GM23338 (cell line): ENCODE measurements at regions not wholly inside any gene's neighbourhood (a gene's known extent, or its start where the extent isn't known, plus 50 kb on each side); places are given as distances from the start of the nearest gene placed in this dataset.
"Not testable (repeated sequence)": the region's sequence is repeated elsewhere in the genome, so short reads cannot be mapped to it uniquely, and the experiment has no call there.

Experiments used
- CREB1 ChIP-seq: fragments of 250-450 bp; sonication (Bioruptor Pico); IDR thresholded peaks from 2 replicates; pipeline ENCODE4 v1.5.0; 2020; ENCODE audit warnings: low read depth, mild to moderate bottlenecking, moderate library complexity
- EZH2 ChIP-seq: fragments of 200-600 bp; sonication (generic); IDR thresholded peaks from one replicate; pipeline ENCODE4 v1.8.0; 2017; ENCODE audit warnings: antibody characterized with exemption, mild to moderate bottlenecking, low read depth; ENCODE audit not compliant: unreplicated experiment
- EZH2phosphoT487 ChIP-seq: fragments of 200-600 bp; sonication (generic); IDR thresholded peaks from one replicate; pipeline ENCODE4 v1.8.1; 2018; ENCODE audit warnings: antibody characterized with exemption; ENCODE audit not compliant: unreplicated experiment
- JUNB ChIP-seq: IDR thresholded peaks from one replicate; pipeline ENCODE4 v1.6.1; 2016; ENCODE audit warnings: antibody characterized with exemption; ENCODE audit not compliant: unreplicated experiment
- NANOG ChIP-seq: IDR thresholded peaks from 2 replicates; pipeline ENCODE4 v1.6.1; 2016; ENCODE audit warnings: antibody characterized with exemption, borderline replicate concordance
- POLR2AphosphoS5 ChIP-seq: IDR thresholded peaks from 2 replicates; pipeline ENCODE4 v1.6.1; 2016; ENCODE audit warnings: antibody characterized with exemption, low read depth
- STAT1 ChIP-seq: IDR thresholded peaks from one replicate; pipeline ENCODE4 v1.6.1; 2016; ENCODE audit warnings: antibody characterized with exemption; ENCODE audit not compliant: unreplicated experiment
- ZNF331 ChIP-seq: fragments of 250-450 bp; sonication (Bioruptor Pico); IDR thresholded peaks from 2 replicates; pipeline ENCODE4 v1.5.0; 2020; ENCODE audit warnings: low read depth, mild to moderate bottlenecking, moderate library complexity
- TF ChIP-seq, protein P1 (sequence below), 2 experiments: fragments of 200-600 bp in 1 of 2; sonication (generic) in 1 of 2; conservative IDR thresholded peaks; 2 replicates each; pipeline versions ENCODE4 v1.5.1 to v1.6.1; 2016 to 2017; ENCODE audit warnings: antibody characterized with exemption in 2 of 2, low read depth in 2 of 2, mild to moderate bottlenecking in 2 of 2, moderate library complexity in 1 of 2
- TF ChIP-seq, protein P2 (sequence below): IDR thresholded peaks from one replicate; pipeline ENCODE4 v1.6.1; 2018; ENCODE audit warnings: antibody characterized with exemption; ENCODE audit not compliant: unreplicated experiment
- TF ChIP-seq, protein P3 (sequence below): fragments of 250-450 bp; sonication (Bioruptor Pico); IDR thresholded peaks from 2 replicates; pipeline ENCODE4 v1.5.0; 2020; ENCODE audit warnings: mild to moderate bottlenecking, moderate library complexity
- TF ChIP-seq, protein P4 (sequence below): IDR thresholded peaks from 2 replicates; pipeline ENCODE4 v1.6.1; 2016; ENCODE audit warnings: antibody characterized with exemption

DNA sequence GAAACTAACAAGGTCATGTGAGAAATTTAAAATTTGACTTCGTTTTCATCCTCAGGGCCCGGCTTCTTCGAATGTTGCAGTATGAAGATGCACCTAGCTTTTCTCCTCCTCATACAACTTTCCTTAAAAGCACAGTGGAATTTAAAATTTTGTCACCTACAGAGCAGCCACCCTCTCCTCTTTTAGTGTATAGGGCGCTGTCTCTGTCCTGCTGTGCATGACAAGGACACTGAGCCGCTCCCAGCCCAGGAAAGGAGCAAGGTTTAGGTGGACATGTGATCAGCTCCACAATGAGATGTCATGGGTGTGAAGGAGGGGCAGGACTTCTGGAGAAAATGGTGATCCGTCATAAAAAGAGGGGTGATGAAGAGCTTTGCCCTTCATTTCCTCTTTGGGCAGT is 1185.4 kb downstream of the RPIA start:
- TF ChIP-seq, protein P1, sequence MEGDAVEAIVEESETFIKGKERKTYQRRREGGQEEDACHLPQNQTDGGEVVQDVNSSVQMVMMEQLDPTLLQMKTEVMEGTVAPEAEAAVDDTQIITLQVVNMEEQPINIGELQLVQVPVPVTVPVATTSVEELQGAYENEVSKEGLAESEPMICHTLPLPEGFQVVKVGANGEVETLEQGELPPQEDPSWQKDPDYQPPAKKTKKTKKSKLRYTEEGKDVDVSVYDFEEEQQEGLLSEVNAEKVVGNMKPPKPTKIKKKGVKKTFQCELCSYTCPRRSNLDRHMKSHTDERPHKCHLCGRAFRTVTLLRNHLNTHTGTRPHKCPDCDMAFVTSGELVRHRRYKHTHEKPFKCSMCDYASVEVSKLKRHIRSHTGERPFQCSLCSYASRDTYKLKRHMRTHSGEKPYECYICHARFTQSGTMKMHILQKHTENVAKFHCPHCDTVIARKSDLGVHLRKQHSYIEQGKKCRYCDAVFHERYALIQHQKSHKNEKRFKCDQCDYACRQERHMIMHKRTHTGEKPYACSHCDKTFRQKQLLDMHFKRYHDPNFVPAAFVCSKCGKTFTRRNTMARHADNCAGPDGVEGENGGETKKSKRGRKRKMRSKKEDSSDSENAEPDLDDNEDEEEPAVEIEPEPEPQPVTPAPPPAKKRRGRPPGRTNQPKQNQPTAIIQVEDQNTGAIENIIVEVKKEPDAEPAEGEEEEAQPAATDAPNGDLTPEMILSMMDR (conservative IDR thresholded peaks at IDR 0.05; ENCODE audit: low read depth in 2 of 2), result not testable (repeated sequence)
- TF ChIP-seq POLR2AphosphoS5; CREB1 (CRISPR knock-in tag); EZH2; EZH2phosphoT487; JUNB; ZNF331 (CRISPR knock-in tag); NANOG; STAT1: not testable (repeated sequence)
- TF ChIP-seq, protein P2, sequence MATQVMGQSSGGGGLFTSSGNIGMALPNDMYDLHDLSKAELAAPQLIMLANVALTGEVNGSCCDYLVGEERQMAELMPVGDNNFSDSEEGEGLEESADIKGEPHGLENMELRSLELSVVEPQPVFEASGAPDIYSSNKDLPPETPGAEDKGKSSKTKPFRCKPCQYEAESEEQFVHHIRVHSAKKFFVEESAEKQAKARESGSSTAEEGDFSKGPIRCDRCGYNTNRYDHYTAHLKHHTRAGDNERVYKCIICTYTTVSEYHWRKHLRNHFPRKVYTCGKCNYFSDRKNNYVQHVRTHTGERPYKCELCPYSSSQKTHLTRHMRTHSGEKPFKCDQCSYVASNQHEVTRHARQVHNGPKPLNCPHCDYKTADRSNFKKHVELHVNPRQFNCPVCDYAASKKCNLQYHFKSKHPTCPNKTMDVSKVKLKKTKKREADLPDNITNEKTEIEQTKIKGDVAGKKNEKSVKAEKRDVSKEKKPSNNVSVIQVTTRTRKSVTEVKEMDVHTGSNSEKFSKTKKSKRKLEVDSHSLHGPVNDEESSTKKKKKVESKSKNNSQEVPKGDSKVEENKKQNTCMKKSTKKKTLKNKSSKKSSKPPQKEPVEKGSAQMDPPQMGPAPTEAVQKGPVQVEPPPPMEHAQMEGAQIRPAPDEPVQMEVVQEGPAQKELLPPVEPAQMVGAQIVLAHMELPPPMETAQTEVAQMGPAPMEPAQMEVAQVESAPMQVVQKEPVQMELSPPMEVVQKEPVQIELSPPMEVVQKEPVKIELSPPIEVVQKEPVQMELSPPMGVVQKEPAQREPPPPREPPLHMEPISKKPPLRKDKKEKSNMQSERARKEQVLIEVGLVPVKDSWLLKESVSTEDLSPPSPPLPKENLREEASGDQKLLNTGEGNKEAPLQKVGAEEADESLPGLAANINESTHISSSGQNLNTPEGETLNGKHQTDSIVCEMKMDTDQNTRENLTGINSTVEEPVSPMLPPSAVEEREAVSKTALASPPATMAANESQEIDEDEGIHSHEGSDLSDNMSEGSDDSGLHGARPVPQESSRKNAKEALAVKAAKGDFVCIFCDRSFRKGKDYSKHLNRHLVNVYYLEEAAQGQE, result not testable (repeated sequence)
- TF ChIP-seq, protein P3, sequence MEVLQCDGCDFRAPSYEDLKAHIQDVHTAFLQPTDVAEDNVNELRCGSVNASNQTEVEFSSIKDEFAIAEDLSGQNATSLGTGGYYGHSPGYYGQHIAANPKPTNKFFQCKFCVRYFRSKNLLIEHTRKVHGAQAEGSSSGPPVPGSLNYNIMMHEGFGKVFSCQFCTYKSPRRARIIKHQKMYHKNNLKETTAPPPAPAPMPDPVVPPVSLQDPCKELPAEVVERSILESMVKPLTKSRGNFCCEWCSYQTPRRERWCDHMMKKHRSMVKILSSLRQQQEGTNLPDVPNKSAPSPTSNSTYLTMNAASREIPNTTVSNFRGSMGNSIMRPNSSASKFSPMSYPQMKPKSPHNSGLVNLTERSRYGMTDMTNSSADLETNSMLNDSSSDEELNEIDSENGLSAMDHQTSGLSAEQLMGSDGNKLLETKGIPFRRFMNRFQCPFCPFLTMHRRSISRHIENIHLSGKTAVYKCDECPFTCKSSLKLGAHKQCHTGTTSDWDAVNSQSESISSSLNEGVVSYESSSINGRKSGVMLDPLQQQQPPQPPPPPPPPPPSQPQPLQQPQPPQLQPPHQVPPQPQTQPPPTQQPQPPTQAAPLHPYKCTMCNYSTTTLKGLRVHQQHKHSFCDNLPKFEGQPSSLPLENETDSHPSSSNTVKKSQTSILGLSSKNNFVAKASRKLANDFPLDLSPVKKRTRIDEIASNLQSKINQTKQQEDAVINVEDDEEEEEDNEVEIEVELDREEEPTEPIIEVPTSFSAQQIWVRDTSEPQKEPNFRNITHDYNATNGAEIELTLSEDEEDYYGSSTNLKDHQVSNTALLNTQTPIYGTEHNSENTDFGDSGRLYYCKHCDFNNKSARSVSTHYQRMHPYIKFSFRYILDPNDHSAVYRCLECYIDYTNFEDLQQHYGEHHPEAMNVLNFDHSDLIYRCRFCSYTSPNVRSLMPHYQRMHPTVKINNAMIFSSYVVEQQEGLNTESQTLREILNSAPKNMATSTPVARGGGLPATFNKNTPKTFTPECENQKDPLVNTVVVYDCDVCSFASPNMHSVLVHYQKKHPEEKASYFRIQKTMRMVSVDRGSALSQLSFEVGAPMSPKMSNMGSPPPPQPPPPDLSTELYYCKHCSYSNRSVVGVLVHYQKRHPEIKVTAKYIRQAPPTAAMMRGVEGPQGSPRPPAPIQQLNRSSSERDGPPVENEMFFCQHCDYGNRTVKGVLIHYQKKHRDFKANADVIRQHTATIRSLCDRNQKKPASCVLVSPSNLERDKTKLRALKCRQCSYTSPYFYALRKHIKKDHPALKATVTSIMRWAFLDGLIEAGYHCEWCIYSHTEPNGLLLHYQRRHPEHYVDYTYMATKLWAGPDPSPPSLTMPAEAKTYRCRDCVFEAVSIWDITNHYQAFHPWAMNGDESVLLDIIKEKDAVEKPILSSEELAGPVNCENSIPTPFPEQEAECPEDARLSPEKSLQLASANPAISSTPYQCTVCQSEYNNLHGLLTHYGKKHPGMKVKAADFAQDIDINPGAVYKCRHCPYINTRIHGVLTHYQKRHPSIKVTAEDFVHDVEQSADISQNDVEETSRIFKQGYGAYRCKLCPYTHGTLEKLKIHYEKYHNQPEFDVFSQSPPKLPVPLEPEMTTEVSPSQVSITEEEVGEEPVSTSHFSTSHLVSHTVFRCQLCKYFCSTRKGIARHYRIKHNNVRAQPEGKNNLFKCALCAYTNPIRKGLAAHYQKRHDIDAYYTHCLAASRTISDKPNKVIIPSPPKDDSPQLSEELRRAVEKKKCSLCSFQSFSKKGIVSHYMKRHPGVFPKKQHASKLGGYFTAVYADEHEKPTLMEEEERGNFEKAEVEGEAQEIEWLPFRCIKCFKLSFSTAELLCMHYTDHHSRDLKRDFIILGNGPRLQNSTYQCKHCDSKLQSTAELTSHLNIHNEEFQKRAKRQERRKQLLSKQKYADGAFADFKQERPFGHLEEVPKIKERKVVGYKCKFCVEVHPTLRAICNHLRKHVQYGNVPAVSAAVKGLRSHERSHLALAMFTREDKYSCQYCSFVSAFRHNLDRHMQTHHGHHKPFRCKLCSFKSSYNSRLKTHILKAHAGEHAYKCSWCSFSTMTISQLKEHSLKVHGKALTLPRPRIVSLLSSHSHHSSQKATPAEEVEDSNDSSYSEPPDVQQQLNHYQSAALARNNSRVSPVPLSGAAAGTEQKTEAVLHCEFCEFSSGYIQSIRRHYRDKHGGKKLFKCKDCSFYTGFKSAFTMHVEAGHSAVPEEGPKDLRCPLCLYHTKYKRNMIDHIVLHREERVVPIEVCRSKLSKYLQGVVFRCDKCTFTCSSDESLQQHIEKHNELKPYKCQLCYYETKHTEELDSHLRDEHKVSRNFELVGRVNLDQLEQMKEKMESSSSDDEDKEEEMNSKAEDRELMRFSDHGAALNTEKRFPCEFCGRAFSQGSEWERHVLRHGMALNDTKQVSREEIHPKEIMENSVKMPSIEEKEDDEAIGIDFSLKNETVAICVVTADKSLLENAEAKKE, result not testable (repeated sequence)
- TF ChIP-seq, protein P4, sequence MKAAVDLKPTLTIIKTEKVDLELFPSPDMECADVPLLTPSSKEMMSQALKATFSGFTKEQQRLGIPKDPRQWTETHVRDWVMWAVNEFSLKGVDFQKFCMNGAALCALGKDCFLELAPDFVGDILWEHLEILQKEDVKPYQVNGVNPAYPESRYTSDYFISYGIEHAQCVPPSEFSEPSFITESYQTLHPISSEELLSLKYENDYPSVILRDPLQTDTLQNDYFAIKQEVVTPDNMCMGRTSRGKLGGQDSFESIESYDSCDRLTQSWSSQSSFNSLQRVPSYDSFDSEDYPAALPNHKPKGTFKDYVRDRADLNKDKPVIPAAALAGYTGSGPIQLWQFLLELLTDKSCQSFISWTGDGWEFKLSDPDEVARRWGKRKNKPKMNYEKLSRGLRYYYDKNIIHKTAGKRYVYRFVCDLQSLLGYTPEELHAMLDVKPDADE, result not testable (repeated sequence)
